ENCODE measurements at regions not wholly inside any gene's neighbourhood (a gene's known extent, or its start where the extent isn't known, plus 50 kb on each side); places are given as distances from the start of the nearest gene placed in this dataset.
A peak's percentile ranks its signal among the peaks of the same experiment; 100 is the strongest.
"Not testable (repeated sequence)": the region's sequence is repeated elsewhere in the genome, so short reads cannot be mapped to it uniquely, and the experiment has no call there.

DNA sequence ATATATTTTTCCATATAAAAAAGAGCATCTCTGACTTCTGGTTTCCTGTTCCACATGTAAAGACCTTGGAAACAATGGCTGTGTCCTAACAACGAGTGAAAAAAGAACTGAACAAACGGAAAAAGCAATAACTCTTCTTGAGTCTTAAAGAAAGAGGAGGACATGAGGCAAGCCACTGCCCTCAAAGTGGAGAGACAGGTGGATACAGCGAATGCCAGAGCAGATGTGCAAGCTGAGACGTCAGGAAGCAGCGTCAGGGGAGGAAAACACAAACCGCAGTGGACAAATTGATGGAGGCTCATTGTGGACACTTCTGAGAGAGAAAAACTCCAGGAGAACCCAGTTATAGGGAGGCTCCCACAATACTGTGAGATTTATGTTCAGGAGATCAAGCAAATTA is 208.0 kb upstream of the MME start:
- Histone ChIP-seq H4K20me1 (ENCODE audit: insufficient read depth, low read length) (no peaks in the 10 kb centered on the region), H3K27ac (ENCODE audit: low read depth, low read length) (no peak overlapping the region), H3K36me3 (ENCODE audit: insufficient read depth, low read length) (no peaks in the 10 kb centered on the region), H3K9me3 (ENCODE audit: low read depth, low read length) (no peaks in the 10 kb centered on the region), H2AFZ (ENCODE audit: low read length) (no peak overlapping the region), H3K27me3 (ENCODE audit: insufficient read depth, low read length) (no peaks in the 10 kb centered on the region), H3K4me3 (ENCODE audit: insufficient read depth, low read length) (no peak overlapping the region), H3K4me1 (ENCODE audit: insufficient read depth, low read length) (no peaks in the 10 kb centered on the region), H3K79me2 (ENCODE audit: insufficient read depth, low read length) (no peaks in the 10 kb centered on the region), H3K4me2 (ENCODE audit: insufficient read depth, low read length) (no peak overlapping the region)
- TF ChIP-seq, protein P1, sequence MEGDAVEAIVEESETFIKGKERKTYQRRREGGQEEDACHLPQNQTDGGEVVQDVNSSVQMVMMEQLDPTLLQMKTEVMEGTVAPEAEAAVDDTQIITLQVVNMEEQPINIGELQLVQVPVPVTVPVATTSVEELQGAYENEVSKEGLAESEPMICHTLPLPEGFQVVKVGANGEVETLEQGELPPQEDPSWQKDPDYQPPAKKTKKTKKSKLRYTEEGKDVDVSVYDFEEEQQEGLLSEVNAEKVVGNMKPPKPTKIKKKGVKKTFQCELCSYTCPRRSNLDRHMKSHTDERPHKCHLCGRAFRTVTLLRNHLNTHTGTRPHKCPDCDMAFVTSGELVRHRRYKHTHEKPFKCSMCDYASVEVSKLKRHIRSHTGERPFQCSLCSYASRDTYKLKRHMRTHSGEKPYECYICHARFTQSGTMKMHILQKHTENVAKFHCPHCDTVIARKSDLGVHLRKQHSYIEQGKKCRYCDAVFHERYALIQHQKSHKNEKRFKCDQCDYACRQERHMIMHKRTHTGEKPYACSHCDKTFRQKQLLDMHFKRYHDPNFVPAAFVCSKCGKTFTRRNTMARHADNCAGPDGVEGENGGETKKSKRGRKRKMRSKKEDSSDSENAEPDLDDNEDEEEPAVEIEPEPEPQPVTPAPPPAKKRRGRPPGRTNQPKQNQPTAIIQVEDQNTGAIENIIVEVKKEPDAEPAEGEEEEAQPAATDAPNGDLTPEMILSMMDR (IDR thresholded peaks at IDR 0.05; ENCODE audit: extremely low read depth, low read depth, low read length) = no peak
- DNase-seq (ENCODE audit: insufficient read length, low spot score, missing footprints) = no peak

DNA sequence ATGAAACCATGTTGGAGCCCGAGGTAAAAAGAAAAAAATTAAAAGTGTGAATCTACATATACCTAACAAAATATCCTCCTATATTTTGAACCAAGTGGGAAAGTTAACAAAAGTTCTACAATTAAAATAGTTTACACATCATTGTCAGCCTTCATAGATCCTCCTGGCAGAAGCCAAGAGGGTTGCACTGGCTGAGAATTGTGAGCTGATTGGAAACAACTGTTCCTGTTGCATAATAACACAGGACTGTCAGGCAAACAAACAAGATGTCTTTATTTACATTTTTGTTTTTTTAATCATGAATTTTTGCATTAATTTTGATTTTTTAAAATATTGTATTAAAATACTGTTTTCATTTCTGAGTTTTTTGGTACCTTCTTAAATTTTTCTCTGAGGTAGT is 215.2 kb upstream of the MME start:
- no peaks in the 10 kb centered on the region for H3K4me1 ChIP-seq (ENCODE audit: insufficient read depth, low read length)
- no peak overlapping the region for H2AFZ ChIP-seq (ENCODE audit: low read length)
- H3K79me2 ChIP-seq (ENCODE audit: insufficient read depth, low read length) = no peaks in the 10 kb centered on the region
- H3K9me3 ChIP-seq (ENCODE audit: low read depth, low read length) = no peaks in the 10 kb centered on the region
- no peak overlapping the region for H3K4me3 ChIP-seq (ENCODE audit: insufficient read depth, low read length)
- H3K36me3 ChIP-seq (ENCODE audit: insufficient read depth, low read length) = no peaks in the 10 kb centered on the region
- no peak overlapping the region for H3K4me2 ChIP-seq (ENCODE audit: insufficient read depth, low read length)
- DNase-seq (ENCODE audit: insufficient read length, low spot score, missing footprints) = no peak
- TF ChIP-seq, protein P1 (IDR thresholded peaks at IDR 0.05; ENCODE audit: extremely low read depth, low read depth, low read length) = no peak
- H4K20me1 ChIP-seq (ENCODE audit: insufficient read depth, low read length) = no peaks in the 10 kb centered on the region
- no peaks in the 10 kb centered on the region for H3K27me3 ChIP-seq (ENCODE audit: insufficient read depth, low read length)
- no peak overlapping the region for H3K27ac ChIP-seq (ENCODE audit: low read depth, low read length)

DNA sequence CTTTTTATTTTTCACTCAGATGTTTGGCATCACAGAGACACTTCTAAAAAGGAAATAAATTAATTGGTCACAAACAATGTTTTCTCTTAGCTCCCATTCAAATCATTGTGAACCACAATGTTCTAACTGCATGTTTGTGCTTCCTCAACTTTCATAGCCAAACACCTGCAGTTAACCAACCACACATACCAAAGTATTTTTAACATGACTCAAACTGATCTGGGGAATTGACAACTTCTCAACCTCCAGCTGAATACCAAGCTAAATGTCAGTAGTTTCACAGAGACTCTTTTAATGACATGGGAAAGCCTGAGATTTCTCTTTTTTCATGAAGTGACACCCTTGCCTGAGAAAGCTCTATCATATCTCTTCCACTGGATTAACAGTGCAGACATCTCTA is 217.9 kb upstream of the MME start:
- no peaks in the 10 kb centered on the region for H3K9me3 ChIP-seq (ENCODE audit: low read depth, low read length)
- no peaks in the 10 kb centered on the region for H3K4me1 ChIP-seq (ENCODE audit: insufficient read depth, low read length)
- H3K4me3 ChIP-seq (ENCODE audit: insufficient read depth, low read length) = no peak overlapping the region
- no peaks in the 10 kb centered on the region for H3K27me3 ChIP-seq (ENCODE audit: insufficient read depth, low read length)
- no peak overlapping the region for H2AFZ ChIP-seq (ENCODE audit: low read length)
- H3K36me3 ChIP-seq (ENCODE audit: insufficient read depth, low read length) = no peaks in the 10 kb centered on the region
- H3K27ac ChIP-seq (ENCODE audit: low read depth, low read length) = no peak overlapping the region
- no peak overlapping the region for H3K4me2 ChIP-seq (ENCODE audit: insufficient read depth, low read length)
- peak; percentile 13 for DNase-seq (ENCODE audit: insufficient read length, low spot score, missing footprints)
- TF ChIP-seq, protein P1 (IDR thresholded peaks at IDR 0.05; ENCODE audit: extremely low read depth, low read depth, low read length) = no peak
- H4K20me1 ChIP-seq (ENCODE audit: insufficient read depth, low read length) = no peaks in the 10 kb centered on the region
- H3K79me2 ChIP-seq (ENCODE audit: insufficient read depth, low read length) = no peaks in the 10 kb centered on the region

DNA sequence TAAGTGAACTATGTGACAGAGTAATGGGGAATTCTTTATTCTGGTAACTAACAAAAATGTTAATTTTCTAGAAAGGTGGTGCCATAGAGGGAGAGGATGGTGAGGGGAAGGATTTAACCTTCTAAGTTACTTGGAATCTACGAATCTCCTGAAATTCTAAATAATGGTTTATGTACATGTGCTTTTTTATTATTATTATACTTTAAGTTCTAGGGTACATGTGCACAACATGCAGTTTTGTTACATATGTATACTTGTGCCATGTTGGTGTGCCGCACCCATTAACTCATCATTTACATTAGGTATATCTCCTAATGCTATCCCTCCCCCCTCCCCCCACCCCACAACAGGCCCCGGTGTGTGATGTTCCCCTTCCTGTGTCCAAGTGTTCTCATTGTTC is 227.1 kb upstream of the MME start:
- H3K79me2 ChIP-seq (ENCODE audit: insufficient read depth, low read length); H3K4me3 ChIP-seq (ENCODE audit: insufficient read depth, low read length); H3K36me3 ChIP-seq (ENCODE audit: insufficient read depth, low read length); H4K20me1 ChIP-seq (ENCODE audit: insufficient read depth, low read length); DNase-seq (ENCODE audit: insufficient read length, low spot score, missing footprints); H3K27me3 ChIP-seq (ENCODE audit: insufficient read depth, low read length); H3K9me3 ChIP-seq (ENCODE audit: low read depth, low read length); H3K27ac ChIP-seq (ENCODE audit: low read depth, low read length); H3K4me2 ChIP-seq (ENCODE audit: insufficient read depth, low read length); H3K4me1 ChIP-seq (ENCODE audit: insufficient read depth, low read length); H2AFZ ChIP-seq (ENCODE audit: low read length): not testable (repeated sequence)

DNA sequence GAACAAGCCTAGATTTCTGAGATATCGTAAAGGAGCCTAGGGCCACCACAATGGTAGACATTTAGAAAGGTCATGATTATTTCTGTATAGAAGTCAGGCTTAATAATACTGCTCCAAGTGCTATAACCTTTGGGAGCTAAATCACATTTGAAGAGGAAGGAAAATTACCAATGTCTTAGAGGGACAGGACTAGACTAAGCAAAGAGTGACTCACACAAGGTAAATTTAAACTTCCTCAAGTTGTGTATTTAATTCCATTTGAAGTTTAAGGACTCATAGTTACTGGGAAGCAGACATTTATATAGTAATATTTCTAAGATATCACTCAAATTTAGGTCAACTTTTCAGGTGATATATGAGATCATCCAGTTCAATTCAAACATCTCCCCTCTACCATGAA is 227.6 kb upstream of the MME start:
- H4K20me1 ChIP-seq (ENCODE audit: insufficient read depth, low read length) = no peaks in the 10 kb centered on the region
- no peaks in the 10 kb centered on the region for H3K27me3 ChIP-seq (ENCODE audit: insufficient read depth, low read length)
- TF ChIP-seq, protein P1 (IDR thresholded peaks at IDR 0.05; ENCODE audit: extremely low read depth, low read depth, low read length) = no peak
- H3K27ac ChIP-seq (ENCODE audit: low read depth, low read length) = no peak overlapping the region
- H3K79me2 ChIP-seq (ENCODE audit: insufficient read depth, low read length) = no peaks in the 10 kb centered on the region
- H3K4me3 ChIP-seq (ENCODE audit: insufficient read depth, low read length) = no peak overlapping the region
- no peak overlapping the region for H2AFZ ChIP-seq (ENCODE audit: low read length)
- H3K4me2 ChIP-seq (ENCODE audit: insufficient read depth, low read length) = no peak overlapping the region
- H3K4me1 ChIP-seq (ENCODE audit: insufficient read depth, low read length) = no peaks in the 10 kb centered on the region
- H3K36me3 ChIP-seq (ENCODE audit: insufficient read depth, low read length) = no peaks in the 10 kb centered on the region
- DNase-seq (ENCODE audit: insufficient read length, low spot score, missing footprints) = no peak
- H3K9me3 ChIP-seq (ENCODE audit: low read depth, low read length) = no peaks in the 10 kb centered on the region
